Endothelial cell of umbilical vein (primary cell): ENCODE measurements at regions not wholly inside any gene's neighbourhood (a gene's known extent, or its start where the extent isn't known, plus 50 kb on each side); places are given as distances from the start of the nearest gene placed in this dataset.

ENCODE experiments used
- BruUV-seq: library from RNA; stranded (reverse); fragments of 400-500 nt; replicated peaks from 2 replicates; lab custom pipeline; 2021; lab: Mats Ljungman, UMichigan
- CTCF ChIA-PET: fragments of 300-600, 350-600 bp; sonication (Branson Sonifier 250); formaldehyde crosslinking; loops from one replicate; lab custom pipeline; 2021; ENCODE audit warnings: antibody characterized with exemption, inconsistent platforms; lab: Charles Lee
- POLR2A ChIA-PET: fragments of 300-600, 350-600 bp; sonication (Branson Sonifier 250); formaldehyde crosslinking; loops from one replicate; lab custom pipeline; 2021; ENCODE audit warnings: antibody characterized with exemption, inconsistent platforms; lab: Charles Lee
- DNase-seq: peaks from one replicate; pipeline ENCODE4 v3.0.0-alpha.2; 2011; ENCODE audit warnings: low read depth, low spot score
- FAIRE-seq: peaks from 2 replicates; lab custom pipeline; 2011; peaks lifted over from hg19 to GRCh38; lab: Jason Lieb, UNC
- H2AFZ ChIP-seq: 2 replicates; pipeline ENCODE4 v1.6.0; 2012; ENCODE audit warnings: low read depth, low read length, control low read depth, inconsistent platforms
- H3K27ac ChIP-seq: 2 replicates; pipeline ENCODE4 v1.5.1; 2011; ENCODE audit warnings: low read depth, mild to moderate bottlenecking, control low read depth, low read length, moderate library complexity; ENCODE audit not compliant: insufficient read depth
- H3K27me3 ChIP-seq, 2 experiments: 2 replicates each; pipeline versions ENCODE4 v1.6.0 to v1.6.1; 2011; ENCODE audit warnings: low read length in 2 of 2, mixed read lengths in 1 of 2; ENCODE audit not compliant: control insufficient read depth in 2 of 2, insufficient read depth in 2 of 2
- H3K36me3 ChIP-seq, 2 experiments: 2 replicates in 1 of 2; 3 replicates in 1 of 2; pipeline ENCODE4 v1.5.1; 2011; ENCODE audit warnings: low read length in 2 of 2, mild to moderate bottlenecking in 1 of 2, moderate library complexity in 1 of 2; ENCODE audit not compliant: control insufficient read depth in 2 of 2, insufficient read depth in 2 of 2; ENCODE audit errors: extremely low read depth in 1 of 2
- H3K4me1 ChIP-seq: 3 replicates; pipeline ENCODE4 v1.5.1; 2011; ENCODE audit warnings: mild to moderate bottlenecking, low read length; ENCODE audit not compliant: control insufficient read depth, insufficient read depth; ENCODE audit errors: extremely low read depth
- H3K4me2 ChIP-seq: 2 replicates; pipeline ENCODE4 v1.6.1; 2011; ENCODE audit warnings: low read length, control low read depth, mixed read lengths; ENCODE audit not compliant: insufficient read depth
- H3K4me3 ChIP-seq, 3 experiments: fragments of 200-600 bp in 1 of 3; sonication (generic), shearing (Covaris generic) in 1 of 3; replicated peaks in 1 of 3; 2 replicates each; pipeline ENCODE4 v1.5.1; 2011 to 2016; ENCODE audit warnings: control low read depth in 3 of 3, low read length in 3 of 3, mild to moderate bottlenecking in 2 of 3, inconsistent platforms in 1 of 3, low read depth in 1 of 3, moderate library complexity in 1 of 3; ENCODE audit not compliant: insufficient read depth in 1 of 3
- H3K79me2 ChIP-seq: 2 replicates; pipeline ENCODE4 v1.6.0; 2012; ENCODE audit warnings: low read length, inconsistent platforms; ENCODE audit not compliant: control insufficient read depth, insufficient read depth
- H3K9ac ChIP-seq: replicated peaks from 2 replicates; pipeline ENCODE3; 2011; ENCODE audit warnings: low read length, control low read depth; ENCODE audit not compliant: insufficient read depth; ENCODE audit errors: extremely low read depth
- H3K9me1 ChIP-seq: replicated peaks from 3 replicates; pipeline ENCODE4 v1.6.0; 2011; ENCODE audit warnings: mild to moderate bottlenecking, low read length; ENCODE audit not compliant: control insufficient read depth, insufficient read depth; ENCODE audit errors: extremely low read depth
- H3K9me3 ChIP-seq: replicated peaks from 2 replicates; pipeline ENCODE4 v1.5.1; 2012; ENCODE audit warnings: low read length, inconsistent platforms; ENCODE audit not compliant: control insufficient read depth, insufficient read depth
- H4K20me1 ChIP-seq: replicated peaks from 2 replicates; pipeline ENCODE3; 2011; ENCODE audit warnings: mild to moderate bottlenecking, low read length; ENCODE audit not compliant: control insufficient read depth, insufficient read depth; ENCODE audit errors: extremely low read depth
- EZH2 ChIP-seq: IDR thresholded peaks from 2 replicates; pipeline ENCODE4 v1.6.1; 2012; ENCODE audit warnings: borderline replicate concordance, low read depth, mild to moderate bottlenecking, moderate library complexity, low read length, inconsistent platforms; ENCODE audit not compliant: severe bottlenecking
- FOS ChIP-seq: IDR thresholded peaks from 2 replicates; pipeline ENCODE4 v1.6.1; 2011; ENCODE audit warnings: mild to moderate bottlenecking, low read length, moderate library complexity, borderline replicate concordance; ENCODE audit not compliant: insufficient read depth
- GATA2 ChIP-seq: IDR thresholded peaks from 2 replicates; pipeline ENCODE4 v1.7.0; 2011; ENCODE audit warnings: low read depth, mild to moderate bottlenecking, moderate library complexity, mixed read lengths, low read length; ENCODE audit not compliant: insufficient read length, insufficient read depth
- MYC ChIP-seq: IDR thresholded peaks from one replicate; pipeline ENCODE4 v1.6.1; 2011; ENCODE audit warnings: mild to moderate bottlenecking, low read depth, low read length
- POLR2A ChIP-seq: IDR thresholded peaks from 2 replicates; pipeline ENCODE4 v1.6.1; 2012; ENCODE audit warnings: low read depth, mild to moderate bottlenecking, control low read depth, low read length
- POLR2AphosphoS5 ChIP-seq: IDR thresholded peaks from 2 replicates; pipeline ENCODE4 v1.6.1; 2012; ENCODE audit warnings: low read depth, mild to moderate bottlenecking, control low read depth, low read length, moderate library complexity; ENCODE audit not compliant: insufficient read depth
- dilution Hi-C: fragments of 300-500 bp; cut with MboI; formaldehyde crosslinking; loops from one replicate; pipeline ENCODE4 v1.15.0; 2019; ENCODE audit warnings: low sequenced_read_pairs; ENCODE audit not compliant: extremely low pct_ligation_motif_present
- intact Hi-C: fragments of 100-400 bp; cut with micrococcal nuclease; formaldehyde crosslinking; loops from one replicate; pipeline ENCODE4 v1.10.0; 2022
- TF ChIP-seq, protein P1 (sequence below): IDR thresholded peaks from 2 replicates; pipeline ENCODE4 v1.6.1; 2011; ENCODE audit not compliant: insufficient read depth, insufficient read length
- TF ChIP-seq, protein P2 (sequence below), 2 donors: IDR thresholded peaks; 1 replicate in 1 of 2; 2 replicates in 1 of 2; pipeline ENCODE4 v1.5.1; 2011; ENCODE audit warnings: low read length in 2 of 2, mild to moderate bottlenecking in 2 of 2, moderate library complexity in 2 of 2, control low read depth in 1 of 2, inconsistent platforms in 1 of 2, low read depth in 1 of 2; ENCODE audit not compliant: insufficient read depth in 1 of 2; ENCODE audit errors: extremely low read depth in 1 of 2

DNA sequence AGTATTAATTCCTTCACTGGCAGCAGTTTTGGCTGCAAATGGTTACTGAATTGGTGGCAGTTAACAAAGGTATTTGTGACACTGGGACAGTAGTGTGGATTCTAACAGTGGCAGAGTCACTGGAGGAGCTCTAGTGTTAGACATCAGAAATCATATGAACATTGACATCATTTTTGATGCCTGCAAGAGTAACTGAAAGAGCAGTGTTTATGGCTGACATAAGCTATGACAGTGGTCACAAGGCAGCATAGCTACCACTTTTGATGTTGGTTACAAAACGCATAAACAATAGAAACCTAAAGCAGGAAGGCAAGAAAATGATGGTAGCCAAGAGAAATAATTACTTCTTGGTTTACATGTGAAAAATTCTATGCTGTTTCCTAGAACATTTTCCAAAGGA is 326.7 kb upstream of the MAN1A1 start:
- POLR2A ChIA-PET = no interaction called here
- H2AFZ ChIP-seq = no peak overlapping the region
- dilution Hi-C loops = no loop called here
- no peaks in the 10 kb centered on the region for H3K27me3 ChIP-seq
- H3K27ac ChIP-seq = no peak overlapping the region
- DNase-seq (no peak), FAIRE-seq (no peak)
- no peaks in the 10 kb centered on the region for H4K20me1 ChIP-seq
- H3K4me3 ChIP-seq = no peak overlapping the region
- H3K9me1 ChIP-seq = no peaks in the 10 kb centered on the region
- H3K4me2 ChIP-seq = no peak overlapping the region
- TF ChIP-seq FOS (no peak), GATA2 (no peak), POLR2A (no peak), POLR2AphosphoS5 (no peak), MYC (no peak), EZH2 (no peak)
- TF ChIP-seq, protein P1, sequence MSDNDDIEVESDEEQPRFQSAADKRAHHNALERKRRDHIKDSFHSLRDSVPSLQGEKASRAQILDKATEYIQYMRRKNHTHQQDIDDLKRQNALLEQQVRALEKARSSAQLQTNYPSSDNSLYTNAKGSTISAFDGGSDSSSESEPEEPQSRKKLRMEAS = no peak
- TF ChIP-seq, protein P2, sequence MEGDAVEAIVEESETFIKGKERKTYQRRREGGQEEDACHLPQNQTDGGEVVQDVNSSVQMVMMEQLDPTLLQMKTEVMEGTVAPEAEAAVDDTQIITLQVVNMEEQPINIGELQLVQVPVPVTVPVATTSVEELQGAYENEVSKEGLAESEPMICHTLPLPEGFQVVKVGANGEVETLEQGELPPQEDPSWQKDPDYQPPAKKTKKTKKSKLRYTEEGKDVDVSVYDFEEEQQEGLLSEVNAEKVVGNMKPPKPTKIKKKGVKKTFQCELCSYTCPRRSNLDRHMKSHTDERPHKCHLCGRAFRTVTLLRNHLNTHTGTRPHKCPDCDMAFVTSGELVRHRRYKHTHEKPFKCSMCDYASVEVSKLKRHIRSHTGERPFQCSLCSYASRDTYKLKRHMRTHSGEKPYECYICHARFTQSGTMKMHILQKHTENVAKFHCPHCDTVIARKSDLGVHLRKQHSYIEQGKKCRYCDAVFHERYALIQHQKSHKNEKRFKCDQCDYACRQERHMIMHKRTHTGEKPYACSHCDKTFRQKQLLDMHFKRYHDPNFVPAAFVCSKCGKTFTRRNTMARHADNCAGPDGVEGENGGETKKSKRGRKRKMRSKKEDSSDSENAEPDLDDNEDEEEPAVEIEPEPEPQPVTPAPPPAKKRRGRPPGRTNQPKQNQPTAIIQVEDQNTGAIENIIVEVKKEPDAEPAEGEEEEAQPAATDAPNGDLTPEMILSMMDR (IDR thresholded peaks at IDR 0.05; ENCODE audit: extremely low read depth in 1 of 2, insufficient read depth in 1 of 2, low read depth in 1 of 2, low read length in 2 of 2) = no peak
- no peaks in the 10 kb centered on the region for H3K36me3 ChIP-seq
- CTCF ChIA-PET = no interaction called here
- intact Hi-C loops = no loop called here
- no peaks in the 10 kb centered on the region for H3K79me2 ChIP-seq
- H3K4me1 ChIP-seq = no peaks in the 10 kb centered on the region
- H3K9ac ChIP-seq = no peak overlapping the region
- H3K9me3 ChIP-seq = no peaks in the 10 kb centered on the region
- no TSS peak for BruUV-seq
